ENCODE measurements at regions not wholly inside any gene's neighbourhood (a gene's known extent, or its start where the extent isn't known, plus 50 kb on each side); places are given as distances from the start of the nearest gene placed in this dataset.

DNA sequence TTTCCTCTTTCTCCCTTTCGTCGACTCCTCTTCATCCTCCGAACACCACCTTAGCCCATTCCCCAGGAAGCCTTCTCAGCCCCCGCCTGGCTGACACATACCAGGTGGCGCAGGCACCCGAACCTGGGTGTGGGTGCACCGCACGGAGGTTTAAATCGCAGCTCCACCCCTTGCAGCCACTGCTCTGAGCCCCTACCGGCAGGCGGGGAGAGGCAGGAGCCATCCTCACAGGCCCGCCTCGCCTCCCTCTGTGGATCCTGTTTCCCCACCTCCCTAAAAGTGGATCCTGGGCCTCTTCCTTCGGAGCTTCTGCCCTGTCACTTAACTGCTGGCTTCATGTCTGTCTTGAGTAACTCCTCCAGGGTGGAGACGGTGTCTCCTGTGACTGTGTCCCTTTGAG, 110.7 kb downstream of the OLFM1 start:
- no peak for DNase-seq

DNA sequence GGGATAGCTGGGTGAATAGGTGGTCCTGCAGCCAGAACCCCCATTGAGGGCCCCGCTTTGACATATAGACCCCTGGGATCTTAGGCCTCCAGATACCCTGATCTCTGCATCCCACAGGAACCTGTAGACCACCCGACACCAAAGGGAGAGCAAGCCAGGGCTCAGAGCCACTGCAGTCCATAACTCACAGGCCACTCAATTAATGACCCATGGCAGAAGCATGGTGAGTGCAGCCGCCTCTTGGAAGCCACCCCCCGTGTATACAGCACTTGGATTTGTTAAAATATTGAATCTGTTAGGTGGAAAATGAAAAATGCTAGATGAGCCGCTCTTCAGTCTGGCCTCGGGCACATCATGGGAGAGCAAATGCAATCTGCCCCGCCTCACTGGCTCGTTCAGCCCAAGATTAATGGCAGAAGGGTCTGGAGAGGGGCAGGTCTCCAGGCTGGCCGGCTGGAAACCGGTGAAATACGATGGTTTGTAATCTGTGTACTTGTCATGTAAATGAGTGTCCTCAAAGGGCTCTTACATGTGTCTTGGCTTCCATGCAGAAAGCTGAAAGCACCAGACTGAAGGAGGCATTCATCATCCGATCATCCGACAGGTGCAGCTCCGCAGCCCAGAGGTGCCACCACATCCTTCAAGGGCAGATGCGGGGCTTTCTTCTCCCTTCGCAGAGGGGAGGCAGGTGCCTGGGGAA, 111.3 kb downstream of the OLFM1 start:
- no peak for DNase-seq

GRCh38 chr9:135199489-135199888, 112.0 kb downstream of the OLFM1 start:
- DNase-seq: no peak

GRCh38 chr9:135201711-135202110, 114.2 kb downstream of the OLFM1 start:
- DNase-seq: no peak

DNA sequence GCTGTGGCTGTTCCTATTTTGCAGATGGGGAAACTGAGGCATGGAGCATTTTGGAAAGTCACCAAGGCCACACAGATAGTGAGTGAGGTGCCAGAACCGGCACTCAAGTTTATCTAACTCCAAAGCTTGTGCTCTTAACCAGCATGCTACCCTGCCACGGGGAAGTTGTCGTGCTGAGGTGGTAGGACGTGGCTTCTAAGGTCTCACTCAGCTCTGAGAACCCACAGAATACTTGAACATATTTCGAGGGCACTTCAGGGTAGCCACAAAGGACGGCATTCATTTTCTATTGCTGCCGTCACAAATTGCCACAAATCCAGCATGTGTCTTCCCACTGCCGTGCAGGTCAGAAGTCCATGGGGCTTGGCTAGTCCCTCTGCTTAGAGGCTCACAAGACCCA, 116.7 kb downstream of the OLFM1 start:
- no peak for DNase-seq

- DNase-seq: no peak
Observed at GRCh38 chr9:135209136-135209535, 121.7 kb downstream of the OLFM1 start.

DNA sequence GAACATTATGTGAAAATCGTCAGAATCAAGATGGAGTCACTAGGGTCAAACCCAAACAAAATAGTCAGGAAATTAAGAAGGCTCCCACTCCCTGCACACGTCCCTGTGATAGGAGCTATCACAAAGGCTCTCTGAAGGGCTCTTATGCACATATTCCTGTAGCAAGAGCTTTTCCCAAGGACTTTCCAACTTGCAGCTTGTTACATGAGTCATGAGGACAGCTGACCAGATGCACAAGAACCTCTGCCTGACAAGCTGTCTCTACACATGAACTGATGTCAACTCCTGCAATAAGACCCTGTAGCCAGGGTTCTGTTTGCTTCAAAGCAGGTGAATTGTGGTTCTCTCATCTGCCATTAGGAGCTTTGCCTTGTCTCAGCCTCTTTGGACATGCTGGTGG, 122.4 kb downstream of the OLFM1 start:
- no peak for DNase-seq

DNA sequence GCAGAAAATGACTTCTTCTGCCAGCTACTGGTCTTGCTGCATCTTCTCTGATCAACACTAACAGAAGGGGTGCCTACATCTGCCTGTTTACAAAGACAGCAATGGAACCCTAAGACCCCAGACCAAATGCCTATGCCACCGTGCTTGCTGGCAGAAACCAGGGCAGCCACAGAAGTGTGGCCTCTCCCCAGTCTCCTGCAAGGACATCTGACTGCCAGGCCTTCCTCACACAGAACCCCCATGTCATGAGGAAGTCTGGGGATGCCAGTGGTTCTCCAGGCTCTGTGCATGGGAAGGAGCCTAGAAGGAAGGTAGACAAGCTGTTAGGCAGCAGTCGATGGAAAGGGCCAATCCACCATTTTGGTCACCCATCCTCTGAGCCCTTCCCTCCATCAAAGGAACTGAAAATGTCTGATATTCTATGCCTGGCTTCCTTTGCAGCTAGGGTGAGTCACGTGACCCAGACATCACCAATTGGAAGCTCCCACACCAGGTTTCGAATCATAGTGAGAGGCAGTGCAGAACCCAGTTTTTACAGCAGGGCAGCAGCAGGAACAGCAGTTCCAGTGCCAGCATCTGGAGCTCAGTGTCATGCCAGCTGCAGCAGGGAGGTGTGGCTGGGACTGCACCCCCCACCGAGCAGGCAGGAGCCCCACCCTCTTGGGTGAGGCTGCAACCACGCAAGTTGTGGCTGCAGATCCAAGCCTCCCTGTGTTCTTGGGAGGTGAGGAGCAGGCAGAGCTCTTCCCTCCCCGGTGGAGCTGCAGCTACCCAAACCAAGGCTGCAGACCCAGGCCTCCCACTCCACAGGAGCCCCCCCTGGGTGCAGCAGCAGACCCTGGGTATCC, 123.4 kb downstream of the OLFM1 start:
- no peak for DNase-seq

- no peak for DNase-seq
Observed at GRCh38 chr9:135211524-135211890, 124.0 kb downstream of the OLFM1 start.

DNA sequence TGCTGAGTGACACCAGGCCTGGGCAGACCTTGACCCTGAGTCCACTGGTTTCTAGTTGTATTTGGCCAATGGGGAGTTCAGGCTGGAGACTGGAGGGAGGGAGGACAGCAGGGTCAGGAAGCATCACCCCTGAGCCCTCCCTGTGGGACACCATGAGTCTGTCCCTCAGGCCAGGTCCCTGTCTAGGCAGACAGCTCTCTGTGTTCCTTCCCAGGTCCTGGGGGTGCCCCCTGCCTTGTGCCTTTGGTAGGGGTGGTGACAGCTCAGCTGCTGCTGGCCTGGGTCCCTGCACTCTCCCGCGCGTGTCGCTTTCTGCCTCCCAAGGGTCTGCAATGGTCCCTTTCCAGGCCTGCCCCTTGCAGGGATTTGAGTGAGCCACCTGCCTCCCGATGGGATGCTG, 125.5 kb downstream of the OLFM1 start:
- no peak for DNase-seq

GRCh38 chr9:135213566-135213965, 126.1 kb downstream of the OLFM1 start:
- DNase-seq: no peak

GRCh38 chr9:135214054-135214640, 126.7 kb downstream of the OLFM1 start:
- no peak for DNase-seq

GRCh38 chr9:135214706-135215105, 127.2 kb downstream of the OLFM1 start:
- no peak for DNase-seq

- no peak for DNase-seq
Observed at GRCh38 chr9:135215571-135216161, 128.2 kb downstream of the OLFM1 start.

DNA sequence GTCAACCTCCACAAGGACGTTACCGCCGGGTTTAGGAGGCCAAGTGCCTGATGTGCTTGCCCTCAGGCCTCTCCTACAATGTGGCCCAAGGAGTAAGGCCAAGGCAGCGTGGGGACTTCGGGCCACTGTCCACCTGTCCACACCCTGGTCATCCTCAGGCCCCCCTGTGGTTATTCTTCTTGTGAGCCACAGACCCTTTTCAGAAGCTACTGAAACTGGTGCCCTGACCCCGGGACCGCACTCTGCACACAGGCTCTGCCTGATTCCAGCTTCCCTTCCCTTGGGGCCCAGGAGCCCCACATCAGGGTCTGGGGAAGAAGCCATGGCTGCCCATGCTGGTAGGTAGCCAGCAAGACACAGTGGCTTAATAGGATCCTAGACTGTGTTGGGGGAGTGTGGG, 128.8 kb downstream of the OLFM1 start:
- DNase-seq: no peak

DNA sequence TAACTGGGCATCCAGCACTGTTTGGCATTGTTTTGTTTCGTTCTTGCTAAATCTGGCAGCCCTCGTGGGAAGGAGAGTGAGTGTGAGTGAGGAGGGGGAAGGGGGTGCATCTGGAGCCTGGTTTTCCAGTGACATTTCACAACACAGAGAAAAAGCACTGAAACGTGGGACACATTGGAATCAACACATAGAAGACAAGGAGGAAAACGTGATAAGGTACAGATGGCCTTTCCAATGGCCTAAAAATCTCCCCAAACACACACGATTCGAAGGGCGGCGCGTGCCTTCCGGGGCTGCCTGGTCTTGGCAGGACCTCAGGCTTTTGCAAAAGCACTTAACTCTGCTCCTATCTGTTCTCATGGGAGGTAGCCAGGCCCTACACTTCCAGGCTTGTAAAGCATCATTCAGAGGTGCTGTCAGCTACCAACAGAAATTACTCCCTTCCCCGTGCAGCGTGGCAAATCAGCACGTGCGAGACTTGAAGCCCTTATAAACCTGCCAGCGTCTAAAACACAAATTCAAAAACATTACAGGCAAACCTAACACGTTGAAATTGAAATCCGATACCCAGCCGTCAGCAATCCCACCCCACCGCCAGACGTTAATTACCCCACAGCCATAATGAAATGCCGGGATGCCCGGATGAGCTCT, 129.4 kb downstream of the OLFM1 start:
- DNase-seq: no peak

- DNase-seq: no peak
Observed at GRCh38 chr9:135217836-135218235, 130.4 kb downstream of the OLFM1 start.

DNA sequence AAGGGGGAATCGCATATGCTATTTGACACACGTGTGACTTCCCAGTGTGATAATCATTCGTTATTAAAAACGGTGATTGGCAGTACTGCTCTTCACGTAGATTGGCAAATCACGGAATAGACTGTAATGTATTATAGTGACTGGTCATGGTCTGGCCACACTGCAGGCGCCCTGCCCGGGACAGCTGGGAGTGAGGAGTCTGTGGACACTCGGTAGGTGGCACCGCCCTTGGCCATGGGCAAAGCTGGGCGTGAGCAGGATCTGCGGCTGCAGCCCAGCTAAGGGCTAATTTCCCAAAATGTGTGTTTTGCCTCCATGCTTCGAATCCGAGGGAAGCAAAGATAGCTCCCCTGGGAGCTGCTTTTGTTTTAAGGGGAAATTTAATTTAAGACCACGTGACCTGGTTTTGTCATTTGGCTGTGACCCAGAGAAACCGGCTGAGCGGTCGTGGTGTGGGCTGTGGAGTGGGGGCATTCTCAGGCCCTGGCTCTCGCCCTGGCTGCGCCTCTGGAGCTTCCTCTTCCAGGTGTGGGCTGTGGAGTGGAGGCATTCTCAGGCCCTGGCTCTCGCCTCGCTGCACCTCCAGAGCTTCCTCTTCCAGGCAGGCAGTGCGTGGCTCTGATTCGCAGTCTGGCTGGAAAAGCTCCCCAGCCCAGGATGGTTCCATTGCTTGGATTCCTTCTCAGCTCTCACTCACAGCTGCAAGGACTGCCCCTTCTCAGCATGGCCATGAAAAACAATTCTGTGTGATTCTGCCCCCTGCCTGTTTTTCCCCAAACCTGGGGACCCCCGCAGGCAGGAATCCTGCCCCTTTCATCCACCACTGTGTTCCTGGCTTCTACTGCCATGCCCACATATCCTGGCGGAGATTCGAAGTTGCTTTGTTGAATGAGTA, 131.1 kb downstream of the OLFM1 start:
- no peak for DNase-seq

DNA sequence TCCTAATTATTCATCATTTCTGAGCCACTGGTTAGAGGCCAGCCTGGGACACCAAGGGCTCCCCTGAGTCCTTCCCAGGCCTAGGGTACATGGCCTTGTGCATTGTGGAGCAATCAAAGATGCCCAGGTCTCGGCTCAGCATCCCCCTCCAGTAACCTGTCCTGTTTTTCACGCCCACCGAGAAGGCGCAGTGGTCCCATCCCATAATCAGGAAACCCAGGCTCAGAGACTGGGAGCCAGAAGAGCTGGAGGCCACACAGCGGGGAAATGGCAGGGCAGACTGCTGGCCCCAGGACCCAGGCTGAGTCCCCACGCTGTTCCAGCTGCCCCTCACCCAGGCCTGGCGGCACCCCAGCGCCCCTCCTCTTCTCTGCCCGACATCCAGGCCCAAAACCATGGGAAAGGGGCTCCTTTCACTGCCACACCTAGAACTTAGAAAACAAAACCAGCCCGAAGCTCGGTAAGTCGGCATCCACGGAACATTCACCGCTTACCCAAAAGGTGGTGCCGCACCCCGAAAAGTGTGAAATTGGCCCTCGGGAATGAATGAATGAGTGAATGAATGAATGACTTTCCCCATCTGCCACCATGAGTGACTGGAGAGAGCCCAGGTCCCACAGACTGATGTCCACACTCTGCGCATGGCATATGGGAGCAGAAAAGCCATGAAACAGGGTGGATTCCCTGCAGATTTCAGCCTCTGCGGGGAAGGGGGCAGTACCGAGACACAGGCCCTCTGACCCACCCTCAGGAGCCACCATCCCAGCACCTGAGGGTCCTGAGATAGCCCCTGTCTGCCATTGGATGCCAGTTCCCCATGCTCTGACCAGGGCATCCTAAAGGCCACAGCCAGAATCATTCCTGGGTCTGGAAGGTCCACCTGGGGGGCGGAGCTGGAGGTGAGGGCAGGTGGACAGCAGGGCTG, 132.5 kb downstream of the OLFM1 start:
- no peak for DNase-seq

DNA sequence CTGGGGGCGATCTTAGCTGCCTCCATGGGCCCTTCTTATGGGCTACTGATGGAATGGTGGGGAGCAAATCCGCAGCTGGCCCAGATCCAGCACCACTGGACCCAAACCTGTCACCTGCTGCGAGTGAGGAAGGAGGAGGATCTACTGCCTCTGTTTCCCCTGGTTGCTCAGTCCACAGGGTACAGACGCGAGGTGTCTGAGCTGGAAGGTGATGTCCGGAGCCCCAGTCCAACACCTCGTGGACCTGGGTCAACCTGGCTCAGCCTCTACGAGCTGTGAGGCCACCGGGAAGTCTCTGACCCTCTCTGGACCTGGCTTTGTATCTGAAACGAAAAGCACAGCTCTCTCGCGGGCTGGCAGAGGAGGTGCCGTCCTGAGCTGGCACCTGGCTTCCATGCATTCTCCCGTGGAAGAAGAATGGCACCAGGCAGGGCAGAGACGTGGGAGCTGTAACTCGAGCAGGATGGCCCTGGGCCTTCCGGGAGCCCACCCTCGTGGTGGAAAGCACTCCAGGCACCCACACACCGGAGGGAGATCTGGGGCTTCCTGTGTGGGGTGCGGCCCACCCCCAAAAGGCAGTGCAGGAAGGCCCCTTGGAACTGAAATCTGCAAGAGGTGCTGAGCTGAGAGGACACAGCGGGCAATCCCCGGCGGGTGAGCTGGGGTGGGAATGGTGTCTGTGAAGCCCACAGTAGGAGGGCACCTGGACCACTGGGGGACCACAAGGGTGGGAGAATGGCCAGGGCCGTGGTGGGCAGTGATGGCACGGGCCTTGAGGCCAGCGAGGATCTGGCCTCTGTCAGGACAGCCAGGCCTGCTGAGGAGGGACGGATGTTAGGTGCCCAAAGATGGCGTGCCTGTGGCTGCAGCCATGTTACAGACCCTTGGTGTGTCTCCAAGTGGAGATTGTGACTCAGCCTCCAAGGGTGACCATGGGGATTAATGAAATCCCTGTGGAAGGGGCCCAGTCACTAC, 133.4 kb downstream of the OLFM1 start:
- DNase-seq: no peak
